ENCODE measurements at regions not wholly inside any gene's neighbourhood (a gene's known extent, or its start where the extent isn't known, plus 50 kb on each side); places are given as distances from the start of the nearest gene placed in this dataset.

GRCh38 chr18:68438983-68439382 is 275.9 kb downstream of the TMX3 start:
- TF ChIP-seq, protein P1, sequence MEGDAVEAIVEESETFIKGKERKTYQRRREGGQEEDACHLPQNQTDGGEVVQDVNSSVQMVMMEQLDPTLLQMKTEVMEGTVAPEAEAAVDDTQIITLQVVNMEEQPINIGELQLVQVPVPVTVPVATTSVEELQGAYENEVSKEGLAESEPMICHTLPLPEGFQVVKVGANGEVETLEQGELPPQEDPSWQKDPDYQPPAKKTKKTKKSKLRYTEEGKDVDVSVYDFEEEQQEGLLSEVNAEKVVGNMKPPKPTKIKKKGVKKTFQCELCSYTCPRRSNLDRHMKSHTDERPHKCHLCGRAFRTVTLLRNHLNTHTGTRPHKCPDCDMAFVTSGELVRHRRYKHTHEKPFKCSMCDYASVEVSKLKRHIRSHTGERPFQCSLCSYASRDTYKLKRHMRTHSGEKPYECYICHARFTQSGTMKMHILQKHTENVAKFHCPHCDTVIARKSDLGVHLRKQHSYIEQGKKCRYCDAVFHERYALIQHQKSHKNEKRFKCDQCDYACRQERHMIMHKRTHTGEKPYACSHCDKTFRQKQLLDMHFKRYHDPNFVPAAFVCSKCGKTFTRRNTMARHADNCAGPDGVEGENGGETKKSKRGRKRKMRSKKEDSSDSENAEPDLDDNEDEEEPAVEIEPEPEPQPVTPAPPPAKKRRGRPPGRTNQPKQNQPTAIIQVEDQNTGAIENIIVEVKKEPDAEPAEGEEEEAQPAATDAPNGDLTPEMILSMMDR (IDR thresholded peaks at IDR 0.05), result no peak
- TF ChIP-seq POLR2A (IDR thresholded peaks at IDR 0.05), result no peak

Measured in ovary (tissue), 3 donors.